NCI-H524 (cell line): ENCODE measurements at regions not wholly inside any gene's neighbourhood (a gene's known extent, or its start where the extent isn't known, plus 50 kb on each side); places are given as distances from the start of the nearest gene placed in this dataset.

ENCODE experiments used
- DNase-seq, 2 experiments: peaks; one replicate each; lab custom pipeline; 2025; lab: John Stamatoyannopoulos, UW

DNA sequence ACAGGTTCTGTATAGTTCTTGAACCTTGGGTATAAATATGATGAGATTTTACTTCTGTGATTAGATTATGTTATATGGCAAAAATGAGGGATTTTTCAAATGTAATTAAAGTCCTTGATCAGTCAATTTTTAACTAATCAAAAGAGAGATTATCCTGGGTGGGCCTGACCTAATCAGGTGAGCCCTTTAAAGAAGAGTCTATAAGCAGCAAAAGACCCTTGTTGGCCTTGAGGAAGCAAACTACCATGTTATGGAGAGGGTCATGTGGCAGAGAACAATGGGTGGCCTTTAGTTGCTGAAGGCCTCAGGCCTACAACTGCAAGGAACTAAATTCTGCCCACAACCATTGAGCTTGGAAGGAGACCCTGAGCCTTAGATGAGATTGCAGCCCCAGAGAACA, 102.5 kb upstream of the RIPOR2 start:
- DNase-seq, result no peak

DNA sequence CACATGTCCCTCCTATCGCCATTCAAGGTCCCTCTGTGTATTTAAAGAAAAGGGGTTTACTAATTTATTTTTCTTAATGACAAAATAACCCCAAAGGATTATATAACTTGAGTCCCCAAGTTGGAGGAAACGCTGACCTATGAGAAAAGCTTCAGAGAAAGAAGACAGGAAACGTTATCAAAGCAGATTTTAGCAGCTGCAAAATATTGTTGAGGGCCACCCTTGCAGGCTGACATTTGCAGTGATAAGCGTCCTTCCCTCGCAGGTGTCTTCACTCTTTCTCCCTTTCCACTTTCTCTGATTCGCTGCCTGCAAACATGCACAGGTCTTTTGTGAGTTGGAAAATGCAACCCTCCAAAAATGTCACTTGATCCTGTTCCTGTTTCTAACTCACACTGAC, 103.2 kb upstream of the RIPOR2 start:
- DNase-seq, result no peak

DNA sequence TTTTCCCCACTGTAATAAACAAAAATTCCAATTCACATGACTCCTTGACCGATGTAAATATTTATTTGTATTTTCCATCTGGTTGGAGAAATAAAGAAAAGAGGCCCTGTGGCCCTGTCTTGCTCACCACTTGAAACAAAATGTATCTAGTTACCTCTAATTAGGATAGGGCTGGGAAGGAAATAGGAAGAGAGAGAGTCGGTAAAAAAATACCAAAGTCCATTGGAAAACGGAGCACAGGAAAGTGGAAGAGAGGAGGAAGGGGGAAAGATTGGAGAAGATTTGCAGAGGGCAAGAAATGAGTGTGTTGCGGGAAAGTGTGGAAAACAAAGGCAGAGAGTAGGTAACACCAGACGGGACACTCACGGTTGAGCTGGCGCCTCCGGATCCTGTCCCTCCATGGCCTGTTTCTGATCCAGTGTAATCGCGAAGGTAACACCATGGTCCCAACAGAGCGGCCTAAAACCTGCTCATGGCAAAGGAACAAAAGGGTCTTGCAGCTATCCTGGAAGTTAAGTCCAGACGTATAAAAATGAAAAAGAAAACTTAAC, 105.8 kb upstream of the RIPOR2 start:
- no peak for DNase-seq

DNA sequence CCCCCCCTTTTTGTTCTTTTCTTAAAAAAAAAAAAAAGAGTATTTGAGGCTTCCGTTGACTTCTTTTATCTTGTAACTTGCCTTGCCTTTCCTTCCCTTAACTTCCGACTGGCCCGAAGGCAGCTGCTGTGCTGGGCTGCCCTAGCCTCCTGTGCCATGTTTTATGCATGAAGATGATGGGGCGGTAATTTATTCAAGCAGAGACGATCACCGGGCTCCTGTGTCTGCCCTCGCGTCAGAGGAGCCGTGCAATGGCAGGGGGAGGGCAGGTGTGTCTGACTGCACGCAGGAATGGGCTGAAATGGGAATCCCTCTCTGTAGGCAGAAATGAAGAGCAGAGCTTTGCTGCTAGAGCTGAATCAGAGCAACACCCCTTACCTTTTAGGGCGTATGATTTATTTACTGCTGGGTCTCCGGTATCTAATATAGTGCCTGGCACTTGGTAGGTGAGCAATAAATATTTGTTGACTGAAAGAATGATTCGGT, 106.3 kb upstream of the RIPOR2 start:
- DNase-seq, result no peak

DNA sequence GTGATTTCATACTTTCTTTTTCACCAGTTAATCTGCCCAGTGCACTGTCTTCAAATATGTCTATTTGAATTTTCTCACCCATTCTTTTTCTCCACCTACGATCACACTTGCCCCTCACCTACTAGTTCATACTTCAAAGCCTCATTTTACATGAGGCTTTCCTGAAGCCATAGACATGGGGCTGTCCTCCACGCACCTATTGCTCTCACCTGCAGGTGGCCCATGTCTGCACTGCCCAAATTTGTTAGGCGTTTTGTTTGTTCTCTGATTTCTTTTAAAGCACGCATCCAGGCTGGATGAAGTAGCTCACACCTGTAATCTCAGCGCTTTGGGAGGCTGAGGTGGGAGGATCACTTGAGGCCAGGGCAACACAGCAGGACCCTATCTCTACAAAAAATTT, 106.8 kb upstream of the RIPOR2 start:
- DNase-seq, result no peak

DNA sequence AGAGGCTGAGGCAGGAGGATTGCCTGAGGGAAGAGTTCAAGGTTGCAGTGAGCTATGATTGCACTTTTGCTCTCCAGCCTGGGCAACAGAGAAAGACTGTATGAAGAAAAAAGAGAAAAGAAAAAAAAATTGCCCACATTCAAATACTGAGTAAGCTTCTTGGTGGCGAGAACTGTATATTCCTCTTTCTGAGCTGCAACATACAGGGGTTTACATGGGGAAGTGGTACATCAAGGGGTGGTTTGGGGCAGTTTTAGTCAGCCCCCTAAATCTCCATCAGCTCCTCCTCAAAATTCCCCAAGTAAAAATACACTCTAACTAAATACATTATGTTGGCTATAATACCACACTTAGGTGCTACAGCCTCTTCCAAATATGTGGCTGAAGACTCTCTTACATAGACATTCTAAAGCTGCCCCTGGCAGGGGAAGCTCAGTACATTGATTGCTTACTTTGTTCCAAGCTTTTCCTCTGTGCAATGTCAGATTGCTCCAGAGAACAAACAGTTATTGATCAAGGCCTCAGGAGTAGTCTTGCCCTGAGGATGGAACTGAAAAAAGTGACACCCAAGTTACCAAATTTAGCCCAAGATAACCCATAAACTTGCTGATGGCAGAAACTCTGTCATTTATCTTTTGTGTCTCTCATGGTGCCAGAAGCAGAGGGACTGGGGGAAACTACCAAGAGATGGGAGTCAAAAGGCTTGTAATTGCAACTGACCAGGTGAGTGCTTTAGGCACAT, 107.4 kb upstream of the RIPOR2 start:
- no peak for DNase-seq

DNA sequence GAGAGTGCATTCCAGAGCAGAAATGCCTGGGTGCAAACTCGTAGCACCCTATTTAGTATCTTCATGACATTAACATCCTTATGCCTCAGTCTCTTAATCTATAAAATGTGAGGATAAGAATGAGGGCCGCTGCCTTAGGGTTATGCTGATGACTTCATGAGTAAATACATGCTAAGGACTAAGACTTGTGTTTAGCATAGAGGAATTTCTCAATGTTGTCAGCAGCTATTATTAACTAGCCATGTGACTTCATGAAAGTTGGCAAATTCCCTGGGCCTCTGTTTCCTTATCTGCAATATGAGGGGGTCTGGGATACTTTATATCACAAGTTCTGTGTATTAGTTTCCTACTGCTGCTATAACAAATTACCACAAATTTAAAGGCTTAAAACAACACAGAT, 108.1 kb upstream of the RIPOR2 start:
- no peak for DNase-seq

DNA sequence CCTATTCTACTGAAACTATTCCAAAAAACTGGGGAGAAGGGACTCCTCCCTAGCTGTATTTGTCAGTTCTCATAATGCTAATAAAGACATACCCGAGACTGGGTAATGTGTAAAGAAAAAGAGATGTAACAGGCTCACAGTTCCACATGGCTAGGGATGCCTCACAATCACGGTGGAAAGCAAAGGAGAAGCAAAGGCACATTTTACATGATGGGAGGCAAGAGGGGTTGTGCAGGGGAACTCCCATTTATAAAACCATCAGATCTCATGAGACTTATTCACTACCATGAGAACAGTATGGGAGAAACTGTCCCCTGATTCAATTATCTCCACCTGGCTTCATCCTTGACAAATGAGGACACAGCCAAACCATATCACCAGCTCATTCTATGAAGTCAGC, 111.2 kb upstream of the RIPOR2 start:
- DNase-seq, result no peak

DNA sequence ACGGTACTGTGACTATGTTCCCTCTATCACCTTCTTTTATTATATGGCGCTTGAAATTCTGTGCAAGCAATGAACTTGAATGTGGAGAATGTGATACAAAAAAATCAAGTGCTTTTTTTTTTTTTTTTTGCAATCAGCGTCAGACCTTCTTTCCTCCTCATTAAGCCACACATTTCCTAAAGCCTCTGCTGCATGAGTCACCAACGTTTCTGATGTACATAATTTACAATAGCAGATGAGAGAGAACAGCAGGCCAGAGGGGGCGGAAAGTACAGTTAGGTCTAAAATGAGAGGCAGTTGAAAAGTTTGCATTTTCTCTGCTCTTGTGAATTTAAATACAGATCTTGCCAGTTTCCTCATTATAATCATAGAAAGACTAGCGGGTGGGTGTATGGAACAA, 114.6 kb upstream of the RIPOR2 start:
- DNase-seq, result no peak

DNA sequence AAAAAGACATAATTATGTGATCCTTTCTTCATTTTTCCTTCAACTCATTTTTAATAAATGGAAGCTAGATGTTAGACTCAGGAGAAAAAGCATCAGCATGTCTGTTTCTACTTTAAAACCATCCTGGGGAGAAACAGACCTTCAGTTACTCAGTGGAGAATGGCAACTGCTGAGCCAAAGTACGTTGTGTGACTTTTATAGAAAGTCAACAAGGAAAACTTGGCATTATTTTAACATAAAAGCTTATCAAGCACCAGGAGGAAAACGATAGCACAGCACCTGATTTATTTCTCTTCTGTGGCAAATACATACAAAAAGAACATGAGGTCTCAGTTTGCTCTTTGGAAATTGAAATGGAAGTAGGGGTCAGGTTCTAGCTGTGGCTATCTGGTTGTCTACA, 115.3 kb upstream of the RIPOR2 start:
- no peak for DNase-seq

DNA sequence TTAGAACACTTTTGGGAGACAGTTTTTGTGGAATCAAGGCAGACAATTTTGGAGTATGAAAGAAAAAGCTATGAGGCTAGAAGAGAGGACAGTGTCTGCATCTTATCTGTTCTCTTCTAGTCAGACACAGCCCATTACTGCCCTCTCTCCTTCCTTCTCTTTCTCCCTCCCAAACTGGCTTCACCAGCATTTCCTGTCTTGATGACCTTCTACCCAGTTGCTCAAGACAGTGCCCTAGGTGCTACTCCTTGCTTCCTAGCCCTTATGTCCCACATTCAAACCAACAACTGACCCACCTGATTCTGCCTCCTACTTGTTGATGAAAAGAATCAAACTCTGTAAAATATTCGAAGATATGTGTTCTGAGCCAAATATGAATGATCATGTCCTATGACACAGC, 116.4 kb upstream of the RIPOR2 start:
- no peak for DNase-seq

DNA sequence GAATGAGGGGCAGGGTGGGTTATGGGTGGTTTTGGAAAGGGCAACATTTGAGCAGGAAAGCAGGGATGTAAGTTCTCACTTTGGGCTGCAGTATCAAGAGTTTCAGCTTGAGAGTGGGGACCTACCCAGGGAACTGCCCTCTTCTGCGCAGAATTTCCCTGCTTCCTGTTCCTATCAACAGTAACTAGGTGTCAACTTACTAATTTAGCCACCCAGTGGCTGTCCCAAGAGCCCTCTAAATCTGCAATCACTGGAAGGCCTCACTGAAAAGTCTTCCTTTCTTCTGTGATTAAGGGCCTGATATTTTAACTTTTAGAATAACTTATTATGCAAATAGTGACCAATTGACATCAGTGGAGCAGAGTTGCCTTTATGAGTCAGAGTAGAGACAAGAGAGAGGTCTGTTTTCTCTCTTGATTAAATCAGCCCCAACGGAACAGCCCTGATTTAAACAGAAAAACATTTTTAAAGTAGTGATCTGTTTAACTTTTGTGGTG, 118.2 kb upstream of the RIPOR2 start:
- DNase-seq, result no peak

DNA sequence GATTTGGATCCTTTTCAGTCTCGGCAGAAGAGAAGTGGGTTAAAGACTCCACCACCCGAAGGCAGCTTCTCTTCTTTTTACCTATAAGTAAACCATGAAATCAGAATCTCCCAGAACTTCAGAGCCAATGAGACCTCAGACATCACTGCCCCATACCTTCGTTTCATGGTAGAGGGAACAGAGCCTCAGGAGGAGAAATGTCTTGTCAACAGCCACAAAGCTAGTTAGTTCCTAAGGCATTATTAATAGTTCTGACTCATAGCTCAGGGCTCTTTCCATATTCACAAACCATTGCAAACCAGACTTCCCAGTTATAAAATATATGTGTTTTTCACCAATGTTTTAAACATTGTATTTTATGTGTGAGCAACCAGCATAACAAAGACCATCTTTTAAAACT, 118.7 kb upstream of the RIPOR2 start:
- no peak for DNase-seq

DNA sequence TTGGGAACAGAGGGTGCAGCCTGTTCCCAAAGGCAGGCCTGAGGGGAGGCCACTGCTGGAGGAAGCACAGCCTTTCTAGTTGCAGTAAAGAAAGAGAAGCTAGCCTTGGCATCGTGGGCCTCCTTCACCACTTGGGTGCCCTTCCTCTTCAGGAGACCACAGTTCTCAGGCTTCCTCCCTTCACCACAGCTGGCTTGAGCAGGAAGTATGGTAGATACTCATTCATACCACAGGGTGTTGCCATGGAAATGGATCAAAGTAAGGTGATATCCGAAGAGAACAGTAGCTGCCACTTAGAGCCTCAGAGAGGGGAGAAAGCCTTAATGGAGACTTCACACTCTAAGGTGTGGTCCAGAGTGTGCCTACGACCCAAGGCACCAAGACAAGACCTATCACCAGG, 120.4 kb upstream of the RIPOR2 start:
- DNase-seq, result no peak

DNA sequence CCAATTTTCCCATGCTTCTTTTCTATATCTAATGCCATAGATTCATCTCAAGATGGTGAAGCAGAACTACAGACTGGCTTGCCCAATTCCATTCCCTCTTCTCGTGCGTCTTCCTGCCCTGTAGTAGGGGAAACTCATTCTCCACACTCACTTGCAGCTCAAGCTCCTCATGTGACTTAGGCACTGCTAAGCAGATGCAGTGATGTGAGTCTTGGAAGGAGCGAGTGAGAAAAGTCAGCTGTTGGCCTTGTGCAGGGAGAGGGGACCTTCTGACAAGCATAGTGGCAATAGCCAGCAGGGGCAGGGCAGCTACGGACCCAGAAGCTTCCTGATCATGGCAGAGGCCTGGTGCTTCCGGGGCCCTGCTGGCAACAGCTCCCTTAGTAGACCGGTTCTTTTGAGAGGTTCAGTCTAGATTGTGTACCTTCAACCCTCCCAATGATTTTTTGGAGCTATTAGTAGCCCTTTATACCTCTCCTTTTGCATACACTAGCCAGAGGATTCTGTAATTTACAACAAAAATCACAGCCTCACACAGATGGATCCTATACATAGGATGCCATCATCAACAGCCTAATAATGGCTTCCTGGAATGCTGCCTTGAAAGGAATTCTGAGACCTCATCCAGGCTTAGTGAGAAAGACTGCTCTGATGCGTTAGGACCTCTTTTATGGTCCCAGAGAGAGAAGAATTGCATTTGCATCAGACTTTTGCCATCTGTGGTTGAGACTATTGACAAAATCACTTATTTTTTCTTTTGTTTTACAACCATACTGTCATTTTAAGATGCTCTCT, 121.5 kb upstream of the RIPOR2 start:
- DNase-seq, result no peak

DNA sequence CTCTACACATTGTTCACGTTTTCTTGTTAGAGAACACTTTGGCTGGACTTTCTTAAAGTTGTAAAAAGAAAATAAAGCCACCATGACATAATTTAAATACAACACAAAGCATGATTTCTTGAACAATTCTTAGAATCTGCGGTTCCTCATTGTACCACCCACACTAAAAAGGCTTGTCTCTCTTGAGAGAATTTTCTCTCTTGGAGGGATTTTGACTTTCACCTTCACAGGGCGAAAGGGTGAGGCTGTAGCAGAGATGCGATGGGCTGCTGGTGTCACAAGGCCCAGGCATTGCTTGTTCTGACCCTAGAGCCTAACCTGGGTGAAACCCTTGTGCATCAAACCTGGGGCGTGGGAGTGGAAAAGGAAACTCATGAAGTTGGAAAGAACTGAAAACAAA, 122.7 kb upstream of the RIPOR2 start:
- no peak for DNase-seq

DNA sequence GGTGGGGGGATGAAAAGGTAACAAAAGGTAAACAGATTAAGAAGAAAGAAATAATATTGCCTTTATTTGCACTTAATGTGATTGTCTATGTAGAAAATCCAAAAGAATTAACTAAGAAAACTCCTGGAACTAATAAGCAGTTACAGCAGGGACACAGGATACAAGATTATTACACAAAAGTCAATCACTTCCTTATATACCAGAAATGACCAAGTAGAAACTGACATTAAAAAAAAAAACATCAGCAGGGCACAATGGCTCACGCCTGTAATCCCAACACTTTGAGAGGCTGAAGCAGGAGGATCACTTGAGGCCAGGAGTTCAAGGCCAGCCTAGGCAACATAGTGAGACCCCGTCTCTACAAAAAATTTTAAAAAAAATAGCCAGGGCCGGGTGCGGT, 123.2 kb upstream of the RIPOR2 start:
- DNase-seq, result no peak

DNA sequence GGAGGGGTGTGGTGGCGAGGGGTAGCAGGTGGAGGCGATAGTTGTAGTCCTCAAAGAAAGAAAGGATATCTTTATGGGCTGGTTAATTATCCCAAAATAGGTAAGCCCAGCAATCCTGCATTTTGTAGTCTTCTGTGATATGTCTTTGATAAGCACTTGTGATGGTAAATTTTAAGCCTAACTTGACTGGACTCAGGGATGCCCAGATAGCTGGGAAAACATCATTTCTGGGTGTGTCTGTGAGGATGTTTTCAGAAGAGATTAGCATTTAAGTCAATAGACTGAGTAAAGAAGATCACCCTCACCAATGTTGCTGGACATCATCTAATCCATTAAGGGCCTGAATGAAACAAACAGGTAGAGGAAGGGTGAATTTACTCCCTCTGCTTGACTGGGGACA, 124.8 kb upstream of the RIPOR2 start:
- DNase-seq, result no peak

DNA sequence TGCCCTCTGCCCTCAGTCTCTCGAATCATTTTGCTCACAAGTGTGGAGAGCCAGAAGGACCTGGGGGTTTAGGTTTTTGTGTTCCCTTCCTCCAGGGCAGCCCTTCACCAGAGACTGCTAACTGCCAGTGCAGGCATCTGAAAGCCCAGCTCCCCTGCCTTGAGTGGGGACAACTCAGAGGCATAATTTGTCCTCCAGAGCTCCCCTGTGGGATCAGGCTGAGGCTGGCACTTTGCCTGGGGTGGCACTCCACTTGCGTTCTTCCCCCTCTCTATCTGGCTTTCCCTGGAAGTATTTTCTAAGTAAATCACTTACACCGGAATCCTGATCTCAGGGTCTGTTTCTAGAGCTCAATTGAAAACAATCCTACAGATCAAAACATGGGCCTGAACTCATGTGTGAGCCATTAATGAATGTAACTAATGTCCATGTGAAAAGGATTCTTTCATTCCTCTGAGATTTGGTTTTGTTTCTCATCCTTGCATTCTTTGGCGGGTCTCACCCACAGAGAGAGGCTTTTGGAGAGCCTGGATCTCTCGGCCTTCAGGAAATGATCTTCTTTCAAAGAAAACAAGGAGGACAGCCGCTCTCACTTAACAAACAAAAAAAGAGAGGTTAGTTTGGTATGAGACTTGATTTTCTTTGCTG, 125.7 kb upstream of the RIPOR2 start:
- no peak for DNase-seq

DNA sequence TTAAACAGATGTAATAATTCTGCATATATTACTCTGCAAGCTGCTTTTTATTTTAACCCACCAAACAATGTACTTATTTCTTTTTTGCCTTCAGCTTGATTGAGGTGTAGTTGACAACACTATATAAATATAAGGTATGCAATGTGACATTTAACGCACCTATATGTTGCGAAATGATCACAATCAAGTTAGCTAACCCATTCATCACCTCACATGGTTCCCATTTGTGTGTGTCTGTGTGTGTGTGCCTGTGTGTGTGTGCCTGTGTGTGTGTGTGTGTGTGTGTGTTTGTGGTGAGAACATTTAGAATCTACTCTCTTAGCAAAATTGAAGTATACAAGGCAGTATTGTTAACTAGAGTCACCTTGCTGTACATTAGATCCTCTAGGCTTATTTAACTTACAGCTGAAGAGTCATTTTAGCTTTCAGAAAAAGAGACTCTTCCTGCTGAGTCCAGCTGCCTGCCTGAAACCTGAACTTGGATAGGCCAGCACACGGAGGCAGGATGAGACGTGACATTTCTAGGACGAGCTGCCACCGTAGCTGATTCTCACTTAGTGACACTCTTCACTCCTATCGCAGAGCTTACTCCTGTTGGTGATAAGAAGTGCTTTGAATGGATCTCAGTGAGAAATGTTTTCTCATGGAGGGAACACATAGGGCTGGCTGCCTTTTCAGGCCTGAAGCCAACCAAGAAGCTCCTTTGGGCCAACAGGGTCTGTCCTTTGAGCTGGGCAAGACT, 126.5 kb upstream of the RIPOR2 start:
- no peak for DNase-seq

DNA sequence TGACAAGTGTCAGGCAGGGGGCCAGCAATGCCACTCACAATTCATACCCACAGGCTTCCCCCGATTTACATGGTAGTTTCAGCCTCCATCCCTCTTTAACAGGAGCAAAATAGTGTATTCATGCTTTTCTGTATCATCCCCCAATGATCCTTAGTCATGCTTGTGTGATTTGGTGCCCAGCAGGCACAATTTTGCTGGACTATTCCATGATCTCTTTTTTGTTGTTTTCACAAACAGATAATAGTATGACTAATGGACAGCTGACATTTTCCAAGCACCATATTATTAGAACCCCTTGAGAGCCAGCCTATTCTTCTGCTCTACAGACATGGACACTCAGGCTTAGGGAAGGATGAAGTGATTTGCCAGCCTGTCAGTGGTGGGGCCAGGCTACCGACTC, 128.2 kb upstream of the RIPOR2 start:
- no peak for DNase-seq

DNA sequence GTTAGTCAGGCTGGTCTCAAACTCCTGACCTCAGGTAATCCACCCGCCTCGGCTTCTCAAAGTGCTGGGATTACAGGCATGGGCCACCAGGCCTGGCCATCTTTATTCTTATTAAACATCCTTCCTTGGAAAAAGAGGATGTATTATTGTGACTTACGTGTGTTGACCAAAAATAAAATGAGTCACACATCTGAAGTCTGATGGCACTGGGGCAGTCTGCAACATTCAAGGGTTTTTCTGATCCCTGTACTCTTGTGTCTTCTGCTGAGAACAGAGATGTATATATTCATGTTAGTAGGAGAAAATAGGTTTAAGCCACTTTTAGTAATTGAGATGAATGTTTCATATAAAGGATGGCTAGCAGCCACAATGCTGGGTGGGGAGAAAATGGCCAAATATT, 129.9 kb upstream of the RIPOR2 start:
- no peak for DNase-seq
